Astrocyte (in vitro differentiated cells and primary cell): ENCODE measurements at regions not wholly inside any gene's neighbourhood (a gene's known extent, or its start where the extent isn't known, plus 50 kb on each side); places are given as distances from the start of the nearest gene placed in this dataset.

Source experiments
- EZH2 ChIP-seq: IDR thresholded peaks from 2 replicates; pipeline ENCODE4 v1.6.1; 2012; ENCODE audit warnings: mild to moderate bottlenecking, low read length, inconsistent platforms; ENCODE audit not compliant: insufficient read depth
- TF ChIP-seq, protein P1 (sequence below): IDR thresholded peaks from 2 replicates; pipeline ENCODE4 v1.5.1; 2011; ENCODE audit warnings: low read depth, mild to moderate bottlenecking, inconsistent platforms, low read length, moderate library complexity; ENCODE audit not compliant: insufficient read depth

DNA sequence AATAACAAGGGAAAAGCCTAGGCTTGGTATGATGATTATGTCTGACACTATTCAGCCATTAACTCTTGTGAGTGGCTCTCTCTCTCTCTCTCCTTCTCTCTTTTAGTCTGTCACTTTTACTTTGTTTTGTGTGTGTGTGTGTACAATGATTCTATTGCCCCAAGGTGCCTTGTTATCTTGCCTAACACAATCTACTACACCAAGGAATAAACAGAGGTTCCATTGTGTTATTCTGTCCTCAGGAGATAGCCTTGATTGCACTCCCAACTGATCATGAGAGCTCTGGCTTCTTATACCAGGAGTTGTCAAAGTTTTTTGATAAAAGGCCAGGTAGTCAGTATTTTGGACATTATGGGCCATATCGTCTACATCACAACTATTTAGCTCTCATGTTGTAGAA is 123.4 kb upstream of the CALCR start:
- TF ChIP-seq, protein P1, sequence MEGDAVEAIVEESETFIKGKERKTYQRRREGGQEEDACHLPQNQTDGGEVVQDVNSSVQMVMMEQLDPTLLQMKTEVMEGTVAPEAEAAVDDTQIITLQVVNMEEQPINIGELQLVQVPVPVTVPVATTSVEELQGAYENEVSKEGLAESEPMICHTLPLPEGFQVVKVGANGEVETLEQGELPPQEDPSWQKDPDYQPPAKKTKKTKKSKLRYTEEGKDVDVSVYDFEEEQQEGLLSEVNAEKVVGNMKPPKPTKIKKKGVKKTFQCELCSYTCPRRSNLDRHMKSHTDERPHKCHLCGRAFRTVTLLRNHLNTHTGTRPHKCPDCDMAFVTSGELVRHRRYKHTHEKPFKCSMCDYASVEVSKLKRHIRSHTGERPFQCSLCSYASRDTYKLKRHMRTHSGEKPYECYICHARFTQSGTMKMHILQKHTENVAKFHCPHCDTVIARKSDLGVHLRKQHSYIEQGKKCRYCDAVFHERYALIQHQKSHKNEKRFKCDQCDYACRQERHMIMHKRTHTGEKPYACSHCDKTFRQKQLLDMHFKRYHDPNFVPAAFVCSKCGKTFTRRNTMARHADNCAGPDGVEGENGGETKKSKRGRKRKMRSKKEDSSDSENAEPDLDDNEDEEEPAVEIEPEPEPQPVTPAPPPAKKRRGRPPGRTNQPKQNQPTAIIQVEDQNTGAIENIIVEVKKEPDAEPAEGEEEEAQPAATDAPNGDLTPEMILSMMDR, result no peak
- no peak for TF ChIP-seq EZH2
